BE2C (cell line): ENCODE measurements at regions not wholly inside any gene's neighbourhood (a gene's known extent, or its start where the extent isn't known, plus 50 kb on each side); places are given as distances from the start of the nearest gene placed in this dataset.

Source experiments
- DNase-seq: peaks from one replicate; pipeline ENCODE4 v3.0.0-alpha.2; 2020
- H3K27me3 ChIP-seq: fragments of 250-450 bp; sonication (Bioruptor Pico); 2 replicates; pipeline ENCODE4 v1.5.1; 2020; ENCODE audit warnings: mild to moderate bottlenecking
- H3K36me3 ChIP-seq: fragments of 250-450 bp; sonication (Bioruptor Pico); 2 replicates; pipeline ENCODE4 v1.5.1; 2020; ENCODE audit warnings: mild to moderate bottlenecking
- H3K4me1 ChIP-seq: fragments of 250-450 bp; sonication (Bioruptor Pico); 2 replicates; pipeline ENCODE4 v1.5.1; 2020
- H3K4me3 ChIP-seq: 2 replicates; pipeline ENCODE4 v1.5.1; 2011; ENCODE audit warnings: low read depth, low read length
- H3K9me3 ChIP-seq: fragments of 250-450 bp; sonication (Bioruptor Pico); 2 replicates; pipeline ENCODE4 v1.5.1; 2020
- CTCF ChIP-seq: IDR thresholded peaks from 2 replicates; pipeline ENCODE4 v1.5.1; 2012; ENCODE audit warnings: mild to moderate bottlenecking, low read depth, low read length

GRCh38 chr1:218728898-218729565, 383.9 kb downstream of the TGFB2 start:
- no peaks in the 10 kb centered on the region for H3K27me3 ChIP-seq
- DNase-seq = no peak

GRCh38 chr1:218735436-218736032, 390.4 kb downstream of the TGFB2 start:
- Histone ChIP-seq H3K4me1 (no peaks in the 10 kb centered on the region), H3K36me3 (no peaks in the 10 kb centered on the region), H3K4me3 (no peak overlapping the region), H3K27me3 (no peaks in the 10 kb centered on the region), H3K9me3 (no peaks in the 10 kb centered on the region)
- no peak for TF ChIP-seq CTCF
- no peak for DNase-seq

More at GRCh38 chr1:218728898-218729565, 383.9 kb downstream of the TGFB2 start:
- H3K9me3 ChIP-seq = no peaks in the 10 kb centered on the region
- no peak overlapping the region for H3K4me3 ChIP-seq
- TF ChIP-seq CTCF = no peak
- H3K4me1 ChIP-seq = no peaks in the 10 kb centered on the region
- no peaks in the 10 kb centered on the region for H3K36me3 ChIP-seq

- TF ChIP-seq CTCF = no peak
- no peaks in the 10 kb centered on the region for H3K9me3 ChIP-seq
- H3K27me3 ChIP-seq = no peaks in the 10 kb centered on the region
- no peak for DNase-seq
- H3K36me3 ChIP-seq = no peaks in the 10 kb centered on the region
- no peak overlapping the region for H3K4me3 ChIP-seq
- no peaks in the 10 kb centered on the region for H3K4me1 ChIP-seq
Measured at GRCh38 chr1:218739426-218739825, 394.3 kb downstream of the TGFB2 start.

GRCh38 chr1:218741852-218742251, 396.7 kb downstream of the TGFB2 start:
- H3K4me1 ChIP-seq = no peaks in the 10 kb centered on the region
- H3K9me3 ChIP-seq = no peaks in the 10 kb centered on the region
- H3K4me3 ChIP-seq = no peak overlapping the region
- no peaks in the 10 kb centered on the region for H3K36me3 ChIP-seq
- no peak for DNase-seq
- H3K27me3 ChIP-seq = no peaks in the 10 kb centered on the region
- TF ChIP-seq CTCF = no peak

- H3K4me3 ChIP-seq = no peak overlapping the region
- no peaks in the 10 kb centered on the region for H3K36me3 ChIP-seq
- H3K4me1 ChIP-seq = no peaks in the 10 kb centered on the region
- H3K9me3 ChIP-seq = no peaks in the 10 kb centered on the region
- no peak for DNase-seq
- no peaks in the 10 kb centered on the region for H3K27me3 ChIP-seq
- no peak for TF ChIP-seq CTCF
Measured at GRCh38 chr1:218742467-218743262, 397.5 kb downstream of the TGFB2 start.
